GM12878 (cell line): ENCODE measurements at regions not wholly inside any gene's neighbourhood (a gene's known extent, or its start where the extent isn't known, plus 50 kb on each side); places are given as distances from the start of the nearest gene placed in this dataset.

Source experiments
- ATAC-seq: fragments of 200-7000 bp; cut with Tn5 transposase; 3 replicates; pipeline ENCODE4 v1.9.1; 2020; ENCODE audit warnings: mild to moderate bottlenecking, moderate library complexity
- BruUV-seq: library from RNA; stranded (reverse); fragments of 400-500 nt; replicated peaks from 2 replicates; lab custom pipeline; 2021; lab: Mats Ljungman, UMichigan
- CTCF ChIA-PET: fragments of 300-600 bp; sonication (Branson Sonifier 250); formaldehyde crosslinking; extraction: SDS; loops from one replicate; lab custom pipeline; 2021; ENCODE audit warnings: inconsistent platforms; lab: Yijun Ruan, JAX
- POLR2A ChIA-PET: fragments of 350-600 bp; formaldehyde crosslinking; extraction: SDS; loops from one replicate; lab custom pipeline; 2021; ENCODE audit warnings: inconsistent platforms; lab: Charles Lee
- RAD21 ChIA-PET: fragments of 300-600 bp; sonication (Branson Sonifier 250); formaldehyde crosslinking; loops from one replicate; lab custom pipeline; 2023; ENCODE audit warnings: antibody characterized with exemption; ENCODE audit not compliant: unreplicated experiment; lab: Charles Lee
- SMC1A ChIA-PET: fragments of 300-600 bp; sonication (Branson Sonifier 250); formaldehyde crosslinking; loops from one replicate; lab custom pipeline; 2023; ENCODE audit not compliant: unreplicated experiment, uncharacterized antibody; lab: Charles Lee
- DNase-seq: peaks from one replicate; pipeline ENCODE4 v3.0.0-alpha.2; 2011; ENCODE audit warnings: low read depth, low spot score
- FAIRE-seq: peaks from 3 replicates; lab custom pipeline; 2011; peaks lifted over from hg19 to GRCh38; lab: Jason Lieb, UNC
- H2AFZ ChIP-seq: 2 replicates; pipeline ENCODE4 v1.6.0; 2011; ENCODE audit warnings: low read depth, low read length, control low read depth; ENCODE audit not compliant: control insufficient read depth
- H3K27ac ChIP-seq: 2 replicates; pipeline ENCODE4 v1.5.1; 2011; ENCODE audit warnings: control low read depth; ENCODE audit not compliant: control insufficient read depth, insufficient read depth
- H3K27me3 ChIP-seq, 2 experiments: replicated peaks in 1 of 2; 2 replicates each; pipeline versions ENCODE4 v1.6.0 to v1.6.1; 2011; ENCODE audit warnings: low read length in 1 of 2; ENCODE audit not compliant: control insufficient read depth in 2 of 2, insufficient read depth in 2 of 2
- H3K36me3 ChIP-seq, 2 experiments: 2 replicates each; pipeline ENCODE4 v1.5.1; 2011; ENCODE audit warnings: low read length in 1 of 2; ENCODE audit not compliant: control insufficient read depth in 2 of 2, insufficient read depth in 2 of 2
- H3K4me1 ChIP-seq: 2 replicates; pipeline ENCODE4 v1.6.1; 2011; ENCODE audit warnings: mild to moderate bottlenecking, low read length, moderate library complexity, mixed read lengths; ENCODE audit not compliant: control insufficient read depth, insufficient read depth
- H3K4me2 ChIP-seq: 2 replicates; pipeline ENCODE4 v1.6.0; 2011; ENCODE audit warnings: control low read depth; ENCODE audit not compliant: control insufficient read depth, insufficient read depth
- H3K4me3 ChIP-seq: fragments of 200-600 bp; sonication (generic); 2 replicates; pipeline ENCODE4 v1.5.1; 2016
- H3K79me2 ChIP-seq: 2 replicates; pipeline ENCODE4 v1.6.0; 2011; ENCODE audit warnings: low read length; ENCODE audit not compliant: control insufficient read depth, insufficient read depth
- H3K9ac ChIP-seq: 2 replicates; pipeline ENCODE4 v1.8.0; 2011; ENCODE audit warnings: low read length, control low read depth, mixed read lengths; ENCODE audit not compliant: control insufficient read depth, insufficient read depth
- H3K9me3 ChIP-seq: replicated peaks from 3 replicates; pipeline ENCODE4 v1.5.1; 2011; ENCODE audit warnings: mild to moderate bottlenecking, low read length; ENCODE audit not compliant: control insufficient read depth, insufficient read depth
- H4K20me1 ChIP-seq: 2 replicates; pipeline ENCODE4 v1.6.0; 2011; ENCODE audit not compliant: control insufficient read depth, insufficient read depth
- BCLAF1 ChIP-seq: fragments of 450-650 bp; IDR thresholded peaks from 2 replicates; pipeline ENCODE4 v1.6.1; 2017; ENCODE audit warnings: antibody characterized with exemption, mild to moderate bottlenecking, moderate library complexity
- IRF4 ChIP-seq: IDR thresholded peaks from 2 replicates; pipeline ENCODE4 v1.6.1; 2011; ENCODE audit warnings: low read depth, low read length
- RFX5 ChIP-seq: IDR thresholded peaks from 2 replicates; pipeline ENCODE4 v1.6.1; 2011; ENCODE audit warnings: low read depth, low read length, improper control_type of control experiment
- TBL1XR1 ChIP-seq: IDR thresholded peaks from 2 replicates; pipeline ENCODE4 v1.6.1; 2012; ENCODE audit warnings: low read depth, low read length, improper control_type of control experiment
- ZNF384 ChIP-seq: IDR thresholded peaks from 2 replicates; pipeline ENCODE4 v1.6.1; 2012; ENCODE audit warnings: low read depth, mild to moderate bottlenecking, low read length, improper control_type of control experiment, borderline replicate concordance
- WGBS: methylation state at CpG from one replicate; pipeline ENCODE4 v1.1.6; 2016; ENCODE audit warnings: low lambda C conversion rate; ENCODE audit not compliant: insufficient replicate concordance, insufficient coverage; ENCODE audit errors: missing lambda C conversion rate; 5-methylcytosine and 5-hydroxymethylcytosine counted together
- in situ Hi-C: fragments of 300-500 bp; cut with MboI; formaldehyde crosslinking; loops from 9 replicates; pipeline ENCODE4 v1.14.3; 2018; ENCODE audit warnings: mixed read lengths
- intact Hi-C: fragments of 100-400 bp; cut with micrococcal nuclease; formaldehyde crosslinking; loops from one replicate; pipeline ENCODE4 v1.14.2; 2022; ENCODE audit not compliant: unreplicated experiment

GRCh38 chr9:85136987-85137386 lies 467.5 kb downstream of the NTRK2 start:
- in situ Hi-C loops (no loop called here), intact Hi-C loops (no loop called here)
- CTCF ChIA-PET, result interaction anchor here (0.6 to 1.6 kb wide), 6 partner anchors 10 to 740 kb away, joined by 3 to 6 read pairs (median 4); no protein-coding TSS in a partner anchor
- H3K4me2 ChIP-seq, result no peak overlapping the region
- H3K9me3 ChIP-seq, result no peaks in the 10 kb centered on the region; the same call in 2 of the 3 replicates
- no peaks in the 10 kb centered on the region; the same call in 1 of the 2 replicates for H3K4me1 ChIP-seq
- ATAC-seq (no peak), FAIRE-seq (no peak), DNase-seq (no peak)
- 12% methylated on average over 7 of the region's 7 CpGs for WGBS
- no peak overlapping the region for H3K27ac ChIP-seq
- no peaks in the 10 kb centered on the region for H3K27me3 ChIP-seq
- no TSS peak for BruUV-seq
- H3K36me3 ChIP-seq, result no peaks in the 10 kb centered on the region
- RAD21 ChIA-PET, result interaction anchor here (0.5 to 1.2 kb wide), 3 partner anchors 9 to 170 kb away, joined by 3 read pairs; no protein-coding TSS in a partner anchor
- TF ChIP-seq TBL1XR1, result no peak
- no peak for TF ChIP-seq IRF4
- TF ChIP-seq RFX5, result peak; percentile 68; the same call in 1 of the 2 replicates
- no peak for TF ChIP-seq BCLAF1
- peak; percentile 29; the same call in 1 of the 2 replicates for TF ChIP-seq ZNF384
- no peak overlapping the region for H3K9ac ChIP-seq
- no peaks in the 10 kb centered on the region for H4K20me1 ChIP-seq
- no peak overlapping the region for H2AFZ ChIP-seq
- POLR2A ChIA-PET, result no interaction called here
- H3K4me3 ChIP-seq, result no peak overlapping the region
- no peaks in the 10 kb centered on the region for H3K79me2 ChIP-seq
- SMC1A ChIA-PET, result interaction anchor here (0.6 to 2.0 kb wide), 5 partner anchors 28 to 1513 kb away, joined by 3 to 6 read pairs (median 3); no protein-coding TSS in a partner anchor
